Adrenal gland (tissue), 5 donors: ENCODE measurements at regions not wholly inside any gene's neighbourhood (a gene's known extent, or its start where the extent isn't known, plus 50 kb on each side); places are given as distances from the start of the nearest gene placed in this dataset.

Experiments
- CTCF ChIP-seq, 6 experiments: fragments of 450-650 bp in 4 of 6; fragments of 200-600 bp in 2 of 6; sonication (generic) in 1 of 6; IDR thresholded peaks; 1 replicate in 5 of 6; 2 replicates in 1 of 6; pipeline versions ENCODE4 v1.5.1 to v1.8.0; 2016 to 2021; ENCODE audit warnings: antibody characterized with exemption in 6 of 6, mild to moderate bottlenecking in 2 of 6, moderate library complexity in 1 of 6
- POLR2A ChIP-seq, 2 donors: fragments of 450-650 bp; IDR thresholded peaks; one replicate each; pipeline ENCODE4 v1.6.1; 2017; ENCODE audit warnings: antibody characterized with exemption in 2 of 2, mild to moderate bottlenecking in 2 of 2, moderate library complexity in 1 of 2
- donor health status: DM: no; HTN: no; CAD: no.

DNA sequence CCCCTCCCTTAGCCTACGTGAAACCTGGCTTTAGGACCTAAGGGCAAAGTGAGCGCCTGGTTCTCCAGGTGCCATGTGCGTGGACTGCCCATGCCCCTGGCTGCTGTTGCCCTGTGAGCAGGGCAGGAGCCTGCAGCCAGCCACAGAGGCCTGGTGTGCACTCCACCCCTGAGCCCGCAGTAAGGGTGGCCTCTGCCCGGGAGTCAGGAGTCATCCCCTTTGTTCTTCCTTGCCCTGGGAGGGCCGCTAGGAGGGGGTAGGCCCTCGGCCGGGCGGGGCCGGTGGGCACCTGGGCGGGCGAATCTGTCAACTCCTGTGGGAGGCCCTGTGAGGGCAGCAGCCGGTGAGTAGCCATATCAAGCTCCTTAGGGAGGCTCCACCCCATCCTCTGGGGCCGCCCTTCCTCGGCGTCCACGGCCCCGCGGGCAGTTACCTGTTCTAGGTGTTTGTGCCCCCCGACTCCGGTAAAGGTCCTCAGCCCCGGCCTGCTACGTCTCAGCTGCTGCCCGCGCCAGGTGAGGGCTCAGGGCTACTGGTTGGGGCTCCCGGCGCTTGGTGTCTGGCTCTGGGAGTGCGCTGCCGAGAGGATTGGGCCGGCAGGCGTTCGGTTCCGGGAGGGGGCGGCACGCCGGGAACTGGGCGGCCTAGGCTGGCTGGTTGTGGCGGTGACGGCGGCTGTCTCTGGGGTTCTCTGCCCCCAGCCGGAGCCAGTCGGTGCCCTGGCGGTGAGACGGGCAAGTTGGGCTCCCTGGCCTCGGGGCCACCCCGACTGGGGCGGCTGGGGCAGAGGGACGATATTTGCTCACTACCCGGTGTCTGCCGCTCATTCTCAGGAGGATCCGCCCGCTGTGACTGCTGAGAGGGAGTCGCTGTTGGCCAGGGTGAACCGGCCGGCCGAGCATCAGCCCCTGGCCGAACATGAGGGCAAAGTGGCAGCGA, 1060.2 kb downstream of the TECRL start:
- TF ChIP-seq CTCF (IDR thresholded peaks at IDR 0.05), result no peak
- no peak for TF ChIP-seq POLR2A (IDR thresholded peaks at IDR 0.05)
